ENCODE measurements at regions not wholly inside any gene's neighbourhood (a gene's known extent, or its start where the extent isn't known, plus 50 kb on each side); places are given as distances from the start of the nearest gene placed in this dataset.
"Not testable (repeated sequence)": the region's sequence is repeated elsewhere in the genome, so short reads cannot be mapped to it uniquely, and the experiment has no call there.

DNA sequence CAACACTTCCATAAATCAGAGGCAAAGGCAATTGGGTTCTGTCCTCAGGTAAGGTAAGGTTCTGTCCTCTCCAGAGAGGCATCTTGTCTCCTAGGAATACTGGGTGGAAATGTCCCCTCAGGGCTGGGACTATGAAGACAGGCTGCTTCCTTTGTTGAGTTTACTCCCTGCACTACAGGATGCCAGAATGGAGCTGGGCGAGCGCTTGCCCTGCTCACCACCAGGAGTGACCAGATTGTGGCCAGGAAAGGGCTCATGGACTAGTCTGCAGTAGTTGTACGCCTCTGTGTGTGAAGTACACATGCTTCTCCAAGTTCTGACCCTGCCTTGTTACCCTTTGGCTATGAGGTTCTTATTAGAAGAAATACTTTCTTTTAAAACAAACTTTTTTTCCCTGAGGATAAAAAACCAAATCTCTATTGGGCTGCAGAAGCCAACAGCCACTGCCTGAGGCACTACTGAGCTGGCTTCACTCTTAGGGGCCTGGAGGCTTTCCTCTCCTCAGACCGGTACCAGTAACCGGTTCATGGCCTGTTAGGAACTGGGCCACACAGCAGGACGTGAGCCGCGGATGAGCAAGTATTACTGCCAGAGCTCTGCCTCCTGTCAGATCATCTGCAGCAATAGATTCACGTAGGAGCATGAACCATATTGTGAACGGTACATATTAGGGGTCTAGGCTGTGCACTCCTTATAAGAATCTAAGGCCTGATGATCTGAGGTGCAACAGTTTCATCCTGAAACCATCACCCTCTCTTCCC is 83.2 kb downstream of the DHRS2 start:
- no peaks in the 10 kb centered on the region for H3K27me3 ChIP-seq

DNA sequence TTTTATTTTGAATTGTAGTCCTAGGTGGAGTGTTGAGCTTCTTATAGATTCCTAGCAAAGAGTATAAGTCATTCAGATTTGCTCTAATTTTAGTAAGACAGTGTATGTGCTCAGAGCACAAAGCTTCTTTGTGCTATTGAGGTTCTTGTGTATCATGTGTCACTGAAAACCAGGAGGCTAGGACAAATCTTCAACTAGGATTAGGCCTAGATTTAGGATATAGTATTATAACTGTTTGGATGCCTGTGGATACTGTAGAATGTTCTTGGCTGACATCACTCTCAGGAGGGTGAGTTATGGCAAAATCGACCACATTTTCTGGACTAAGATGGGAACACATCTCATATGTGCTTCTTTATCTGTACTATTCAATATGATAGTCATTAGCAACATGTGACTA is 86.5 kb downstream of the DHRS2 start:
- H3K9ac ChIP-seq: no peak overlapping the region
- H3K4me1 ChIP-seq: no peaks in the 10 kb centered on the region
- no peaks in the 10 kb centered on the region for H3K9me3 ChIP-seq
- no peak overlapping the region for H3K4me3 ChIP-seq
- no peaks in the 10 kb centered on the region for H3K27me3 ChIP-seq
- TF ChIP-seq Cebpa-rat (IDR thresholded peaks at IDR 0.05): no peak
- H3K4me2 ChIP-seq: no peak overlapping the region
- no peaks in the 10 kb centered on the region for H4K20me1 ChIP-seq
- H3K27ac ChIP-seq: no peak overlapping the region
- no peaks in the 10 kb centered on the region for H3K36me3 ChIP-seq

More for the DNA sequence above, 83.2 kb downstream of the DHRS2 start:
- Histone ChIP-seq H3K4me3 (no peak overlapping the region), H3K27ac (no peak overlapping the region), H4K20me1 (no peaks in the 10 kb centered on the region), H3K9ac (no peak overlapping the region), H3K9me3 (no peaks in the 10 kb centered on the region), H3K36me3 (no peaks in the 10 kb centered on the region), H3K4me1 (no peaks in the 10 kb centered on the region), H3K4me2 (no peak overlapping the region)
- TF ChIP-seq Cebpa-rat (IDR thresholded peaks at IDR 0.05): no peak

DNA sequence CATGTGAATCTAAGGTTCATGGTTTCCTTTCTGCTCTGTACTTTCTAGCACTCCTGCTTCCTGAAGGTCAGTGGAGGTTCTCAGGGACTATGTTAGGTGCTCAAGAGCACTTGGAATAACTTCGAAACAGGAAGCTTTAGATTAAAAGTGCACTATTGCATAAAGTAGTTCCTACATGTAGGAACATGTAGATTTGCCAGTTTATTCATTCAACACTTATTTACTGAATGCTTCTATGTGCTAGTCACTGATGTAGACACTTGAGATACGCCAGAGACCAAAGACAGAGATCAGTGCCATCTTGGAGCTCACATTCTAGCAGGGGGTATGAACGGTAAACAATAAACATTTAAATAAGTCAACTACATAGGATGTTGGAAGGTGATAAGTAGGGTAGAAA is 87.7 kb downstream of the DHRS2 start:
- H3K9me3 ChIP-seq: no peaks in the 10 kb centered on the region
- H3K4me3 ChIP-seq: no peak overlapping the region
- H3K36me3 ChIP-seq: no peaks in the 10 kb centered on the region
- no peak overlapping the region for H3K9ac ChIP-seq
- TF ChIP-seq Cebpa-rat (IDR thresholded peaks at IDR 0.05): no peak
- H3K27me3 ChIP-seq: no peaks in the 10 kb centered on the region
- no peak overlapping the region for H3K4me2 ChIP-seq
- H3K27ac ChIP-seq: no peak overlapping the region
- no peaks in the 10 kb centered on the region for H4K20me1 ChIP-seq
- H3K4me1 ChIP-seq: no peaks in the 10 kb centered on the region

DNA sequence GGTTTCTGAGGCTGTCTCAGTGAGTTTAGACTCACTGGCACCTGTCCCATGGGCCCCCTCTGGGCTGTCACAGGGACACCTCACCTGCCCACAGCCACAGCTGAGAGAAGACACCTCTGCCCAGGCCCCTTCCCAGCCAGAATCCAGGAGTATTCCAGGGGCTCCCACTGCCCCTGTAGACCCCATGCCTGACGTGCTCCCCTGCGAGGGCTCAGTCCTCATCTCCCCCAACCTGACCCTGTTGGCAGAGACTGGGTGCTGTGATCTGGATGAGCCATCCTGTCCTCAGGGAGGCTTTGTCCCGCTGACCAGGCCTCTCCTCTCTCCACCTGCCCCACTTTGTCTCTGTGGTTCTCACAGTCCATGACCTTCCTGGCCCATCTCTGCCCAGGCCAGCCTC is 89.4 kb downstream of the DHRS2 start:
- no peak for TF ChIP-seq Cebpa-rat (IDR thresholded peaks at IDR 0.05)
- no peak overlapping the region for H3K4me2 ChIP-seq
- H3K4me1 ChIP-seq: no peaks in the 10 kb centered on the region
- H3K9me3 ChIP-seq: no peaks in the 10 kb centered on the region
- H3K4me3 ChIP-seq: no peak overlapping the region
- no peaks in the 10 kb centered on the region for H3K36me3 ChIP-seq
- no peak overlapping the region for H3K9ac ChIP-seq
- no peak overlapping the region for H3K27ac ChIP-seq
- no peaks in the 10 kb centered on the region for H3K27me3 ChIP-seq
- H4K20me1 ChIP-seq: no peaks in the 10 kb centered on the region

DNA sequence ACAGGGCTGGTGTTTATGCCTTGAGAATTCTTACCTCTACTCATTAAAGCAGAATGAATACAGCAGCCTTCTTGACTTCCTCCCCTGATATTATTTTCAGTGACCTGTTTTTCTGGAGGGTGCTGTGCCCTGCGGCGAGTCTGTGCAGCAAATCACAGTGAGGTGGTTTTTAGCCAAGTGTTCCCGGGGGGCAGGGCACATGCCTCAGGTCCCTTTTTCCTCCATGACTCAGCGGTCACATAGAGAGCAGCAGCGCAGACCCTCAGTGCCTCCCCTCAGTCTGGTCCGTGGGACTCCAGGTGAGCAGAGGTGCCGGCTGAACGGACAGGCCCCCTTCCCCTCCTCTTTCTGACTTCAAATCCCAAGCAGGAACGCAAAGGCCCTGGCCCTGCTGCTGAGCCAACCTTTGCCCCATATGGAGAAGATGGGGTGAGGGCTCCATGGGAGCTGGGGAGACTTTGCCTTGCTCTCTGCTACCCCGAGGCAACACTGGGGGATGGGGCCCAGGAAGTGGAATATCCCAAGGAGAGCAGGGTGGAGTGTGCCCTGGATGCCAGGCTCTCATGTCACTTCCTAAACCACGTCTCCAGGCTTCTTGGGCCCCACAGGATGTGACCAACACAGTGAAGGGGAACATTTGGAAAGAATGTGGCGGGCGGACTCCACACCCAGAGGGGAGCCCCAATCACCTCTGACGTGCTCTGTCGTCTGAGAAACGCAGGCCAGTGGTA is 90.0 kb downstream of the DHRS2 start:
- Histone ChIP-seq H3K9me3 (no peaks in the 10 kb centered on the region), H3K36me3 (no peaks in the 10 kb centered on the region), H3K4me3 (no peak overlapping the region), H4K20me1 (no peaks in the 10 kb centered on the region), H3K4me1 (no peaks in the 10 kb centered on the region), H3K4me2 (no peak overlapping the region), H3K27ac (no peak overlapping the region), H3K27me3 (no peaks in the 10 kb centered on the region), H3K9ac (no peak overlapping the region)
- no peak for TF ChIP-seq Cebpa-rat (IDR thresholded peaks at IDR 0.05)

DNA sequence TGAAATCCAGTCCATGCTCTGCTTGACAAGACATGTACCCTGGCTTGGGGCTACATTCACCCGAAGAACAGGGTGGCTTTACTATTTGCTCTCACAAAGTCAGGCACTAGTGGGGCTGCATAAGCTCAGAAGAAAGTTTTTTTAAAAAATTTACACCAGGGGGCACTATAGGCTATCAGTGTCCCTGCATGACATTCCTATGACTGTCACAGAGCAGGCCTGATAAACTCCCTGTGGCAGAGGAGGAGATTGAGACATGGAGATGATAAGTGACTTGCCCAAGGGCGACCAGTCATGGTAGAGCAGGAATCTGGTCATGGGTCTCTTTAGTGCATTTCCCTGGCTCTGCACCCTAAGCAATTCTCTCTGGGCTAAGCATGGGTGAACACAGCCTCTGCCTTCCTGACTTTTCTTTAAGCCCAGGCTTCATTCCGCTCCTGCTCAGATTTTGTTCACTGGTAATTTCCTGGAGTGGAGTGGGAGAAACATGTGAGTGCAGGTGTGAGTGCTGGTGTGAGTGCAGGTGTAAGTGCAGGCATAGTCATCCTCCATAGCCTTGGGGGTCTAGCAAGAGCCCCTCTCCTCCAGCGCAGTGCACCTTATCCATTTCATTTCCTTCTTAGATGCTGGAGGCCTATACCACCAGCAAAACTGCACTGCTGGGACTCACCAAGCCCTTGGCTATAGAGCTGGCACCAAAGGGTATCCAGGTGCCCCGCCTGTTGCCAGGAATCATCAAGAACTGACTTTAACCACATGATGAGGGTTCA is 91.6 kb downstream of the DHRS2 start:
- Histone ChIP-seq H3K36me3 (no peaks in the 10 kb centered on the region), H4K20me1 (no peaks in the 10 kb centered on the region), H3K27me3 (no peaks in the 10 kb centered on the region), H3K4me3 (no peak overlapping the region), H3K4me2 (no peak overlapping the region), H3K27ac (no peak overlapping the region), H3K9me3 (no peaks in the 10 kb centered on the region), H3K9ac (no peak overlapping the region), H3K4me1 (no peaks in the 10 kb centered on the region)
- TF ChIP-seq Cebpa-rat (IDR thresholded peaks at IDR 0.05): no peak

DNA sequence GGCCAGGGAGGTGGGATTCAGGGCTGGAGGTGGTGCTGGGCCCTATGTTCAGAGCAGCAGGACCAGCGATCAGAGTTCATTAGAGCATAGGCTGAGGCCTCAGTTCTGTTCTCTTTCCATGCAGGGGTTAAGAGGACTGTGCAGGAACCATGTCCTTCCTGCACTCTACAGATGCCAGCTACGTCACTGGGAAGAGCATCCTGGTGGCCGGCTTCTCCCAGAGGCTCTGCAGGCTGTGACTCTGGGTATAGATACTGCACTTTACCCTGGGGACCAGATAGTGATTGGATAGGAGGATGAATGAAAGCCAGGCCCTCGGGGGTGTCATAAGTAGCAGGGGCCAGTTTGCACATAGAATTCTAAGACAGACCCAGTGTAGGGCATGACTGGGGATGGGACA is 92.6 kb downstream of the DHRS2 start:
- Histone ChIP-seq H3K9me3 (no peaks in the 10 kb centered on the region), H3K4me1 (no peaks in the 10 kb centered on the region), H3K4me3 (no peak overlapping the region), H3K27me3 (no peaks in the 10 kb centered on the region), H3K27ac (no peak overlapping the region), H3K4me2 (no peak overlapping the region), H3K9ac (no peak overlapping the region), H3K36me3 (no peaks in the 10 kb centered on the region), H4K20me1 (no peaks in the 10 kb centered on the region)
- TF ChIP-seq Cebpa-rat (IDR thresholded peaks at IDR 0.05): no peak

DNA sequence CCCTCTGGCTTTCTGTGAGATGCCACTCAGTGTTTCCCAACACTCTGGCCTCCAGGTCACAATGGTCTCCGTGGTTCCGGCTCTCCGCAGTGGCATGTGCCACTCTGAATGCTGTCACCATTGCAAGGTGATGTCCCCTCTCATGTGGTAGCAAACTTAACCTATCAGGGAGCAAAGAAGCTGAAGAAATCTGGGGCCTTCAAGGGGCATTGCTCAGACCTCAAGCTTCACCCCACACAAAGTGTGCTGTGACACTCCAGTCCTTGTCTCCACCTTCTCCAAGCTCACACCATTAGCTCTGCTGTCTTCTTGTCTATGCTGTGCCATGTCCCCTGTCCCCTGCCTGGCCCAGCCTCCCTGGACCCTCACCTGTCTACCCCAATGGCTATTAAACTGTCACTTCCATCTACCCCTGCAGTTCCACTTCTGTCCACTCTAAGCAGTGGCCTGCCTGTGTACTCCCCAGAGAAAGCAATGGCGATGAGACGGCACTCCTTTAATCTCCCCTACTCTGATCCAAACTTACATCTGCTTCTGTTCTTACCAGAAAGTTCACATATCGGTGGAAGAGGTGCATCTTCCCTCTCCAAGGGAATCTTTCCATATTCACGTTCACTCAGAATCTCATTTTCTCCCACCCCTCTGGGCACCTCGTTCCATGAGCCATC is 93.7 kb downstream of the DHRS2 start:
- no peak overlapping the region for H3K9ac ChIP-seq
- no peak overlapping the region for H3K27ac ChIP-seq
- no peak overlapping the region for H3K4me3 ChIP-seq
- H3K4me2 ChIP-seq: no peak overlapping the region
- H3K27me3 ChIP-seq: no peaks in the 10 kb centered on the region
- H3K9me3 ChIP-seq: 0 out of 2 replicates have a peak, but pooled peaks cover 5% of the 10 kb centered on the region
- H3K4me1 ChIP-seq: no peaks in the 10 kb centered on the region
- no peaks in the 10 kb centered on the region for H4K20me1 ChIP-seq
- no peak for TF ChIP-seq Cebpa-rat (IDR thresholded peaks at IDR 0.05)
- no peaks in the 10 kb centered on the region for H3K36me3 ChIP-seq

DNA sequence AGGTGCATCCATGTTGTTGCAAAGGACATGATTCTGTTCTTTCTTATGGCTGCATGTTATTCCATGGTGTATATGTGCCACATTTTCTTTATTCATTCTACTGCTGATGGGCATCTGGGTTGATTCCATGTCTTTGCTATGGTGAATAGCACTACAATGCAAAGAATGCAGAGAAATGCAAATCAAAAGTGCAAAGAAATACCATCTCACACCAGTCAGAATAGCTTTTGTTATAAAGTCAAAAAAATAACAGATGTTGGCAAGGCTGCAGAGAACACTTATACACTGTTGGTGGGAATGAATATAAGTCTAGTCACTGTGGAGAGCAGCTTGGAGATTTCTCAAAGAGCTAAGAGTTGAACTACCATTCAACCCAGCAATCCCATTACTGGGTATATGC is 99.2 kb downstream of the DHRS2 start:
- TF ChIP-seq Cebpa-rat (IDR thresholded peaks at IDR 0.05): no peak
- H3K4me2 ChIP-seq: no peak overlapping the region
- no peaks in the 10 kb centered on the region for H3K36me3 ChIP-seq
- H3K4me3 ChIP-seq: no peak overlapping the region
- no peak overlapping the region for H3K27ac ChIP-seq
- peaks cover 24% of the 10 kb centered on the region for H3K9me3 ChIP-seq
- H3K27me3 ChIP-seq: no peaks in the 10 kb centered on the region
- no peaks in the 10 kb centered on the region for H4K20me1 ChIP-seq
- H3K4me1 ChIP-seq: no peaks in the 10 kb centered on the region
- no peak overlapping the region for H3K9ac ChIP-seq

DNA sequence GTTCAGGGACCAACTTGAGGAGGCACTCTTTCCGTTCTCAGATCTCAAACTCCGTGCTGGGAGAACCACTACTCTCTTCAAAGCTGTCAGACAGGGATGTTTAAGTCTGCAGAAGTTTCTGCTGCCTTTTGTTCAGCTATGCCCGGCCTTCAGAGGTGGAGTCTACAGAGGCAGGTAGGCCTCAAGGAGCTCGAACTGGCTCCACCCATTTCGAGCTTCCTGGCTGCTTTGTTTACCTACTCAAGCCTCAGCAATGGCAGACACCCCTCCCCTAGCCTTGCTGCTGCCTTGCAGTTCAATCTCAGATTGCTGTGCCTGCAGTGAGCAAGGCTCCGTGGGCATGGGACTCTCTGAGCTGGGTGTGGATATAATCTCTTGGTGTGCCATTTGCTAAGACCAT is 108.2 kb downstream of the DHRS2 start:
- not testable (repeated sequence) for H3K27ac ChIP-seq, H3K9ac ChIP-seq, H3K4me3 ChIP-seq, H3K4me2 ChIP-seq, H4K20me1 ChIP-seq, H3K27me3 ChIP-seq, H3K4me1 ChIP-seq, H3K36me3 ChIP-seq
- peaks cover 26% of the 10 kb centered on the region for H3K9me3 ChIP-seq

All from BLaER1 (cell line).